ENCODE measurements at regions not wholly inside any gene's neighbourhood (a gene's known extent, or its start where the extent isn't known, plus 50 kb on each side); places are given as distances from the start of the nearest gene placed in this dataset.
"Not testable (repeated sequence)": the region's sequence is repeated elsewhere in the genome, so short reads cannot be mapped to it uniquely, and the experiment has no call there.

DNA sequence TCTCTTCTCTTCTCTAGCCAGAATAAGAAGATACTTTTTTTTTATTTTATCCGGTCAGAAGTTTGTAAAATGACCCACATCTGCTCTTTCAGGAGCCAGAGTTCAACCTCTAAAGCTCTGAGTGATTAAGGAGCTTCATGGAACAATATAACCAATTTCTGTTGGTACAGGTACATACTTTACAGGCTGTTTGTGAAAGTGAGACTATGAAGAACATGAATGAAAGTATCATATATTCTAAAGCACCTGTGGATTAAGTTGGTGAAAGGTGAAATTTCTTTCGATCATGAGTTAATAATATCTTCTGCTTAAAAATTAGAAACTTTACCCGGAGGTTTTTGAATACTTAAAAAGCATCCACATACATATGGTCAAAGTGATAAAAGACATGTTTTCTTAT lies 65.2 kb downstream of the DMRT2 start:
- no peak for DNase-seq

DNA sequence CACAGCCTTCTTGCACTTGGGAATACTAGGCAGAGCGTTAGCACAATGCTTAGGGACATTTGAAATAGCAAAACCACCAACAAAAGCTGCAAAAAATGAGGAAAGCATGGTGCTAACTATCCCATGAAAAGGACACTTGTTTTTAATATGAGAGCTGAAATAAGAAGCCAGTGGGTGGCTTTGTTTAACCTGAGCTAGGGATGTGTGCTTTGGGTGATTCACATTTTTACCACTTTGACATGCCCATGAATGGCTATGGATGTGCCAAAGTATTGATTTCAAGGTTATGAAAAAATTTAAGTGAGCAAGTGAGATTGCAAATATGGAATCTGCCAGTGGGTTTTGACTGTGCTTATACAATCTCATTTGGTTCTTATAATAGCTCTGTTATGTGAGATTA lies 67.3 kb downstream of the DMRT2 start:
- no peak for DNase-seq

DNA sequence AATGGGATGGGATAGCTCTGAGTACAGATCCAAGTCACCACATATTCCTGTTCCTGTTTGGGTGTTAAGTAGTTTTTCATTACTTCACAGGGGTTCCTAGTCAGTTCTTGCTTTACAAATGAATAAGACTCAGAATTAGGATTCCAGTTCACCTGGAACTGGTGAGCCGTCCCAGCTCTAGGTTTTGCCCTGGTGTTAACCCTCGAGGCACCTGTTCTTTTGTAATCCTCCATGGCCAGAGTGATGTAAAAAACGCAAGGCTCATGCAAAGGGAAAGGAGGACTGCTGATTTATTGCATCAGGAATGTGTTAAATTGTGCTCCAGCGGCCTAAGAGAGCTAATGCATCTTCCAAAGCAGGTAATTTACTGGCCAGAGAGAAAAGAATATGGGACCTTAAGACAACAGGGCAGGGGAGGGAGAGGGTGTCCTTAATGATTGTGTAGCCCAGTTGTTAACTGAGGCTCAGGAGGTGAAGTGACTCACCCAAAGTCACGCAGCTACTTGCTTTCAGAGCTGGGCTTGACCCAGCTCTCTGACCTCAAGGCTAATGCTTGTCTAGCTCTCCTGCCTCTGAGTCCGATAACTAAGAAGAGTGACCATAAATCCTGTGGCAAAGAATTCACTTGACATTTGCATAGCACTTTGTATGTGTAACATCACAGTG lies 70.5 kb downstream of the DMRT2 start:
- DNase-seq: no peak

DNA sequence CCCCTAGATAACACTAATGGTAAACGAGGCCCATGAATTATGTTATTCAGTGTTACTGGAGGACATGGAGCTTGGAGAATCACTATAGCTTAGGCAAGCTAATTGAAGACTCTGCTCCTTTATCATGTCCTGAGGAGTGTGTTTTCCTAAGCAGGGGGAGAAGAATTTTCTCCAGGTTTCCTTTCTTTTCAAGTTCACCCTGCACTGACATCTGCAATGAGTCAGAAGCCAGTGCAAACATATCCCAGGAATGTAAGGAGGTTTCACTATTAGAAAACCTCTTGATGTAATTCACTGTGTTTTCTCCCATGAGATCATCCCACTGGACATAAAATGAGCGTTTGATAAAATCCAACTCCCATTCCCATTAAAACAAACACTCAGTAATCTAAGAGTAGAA lies 75.6 kb downstream of the DMRT2 start:
- DNase-seq: no peak

DNA sequence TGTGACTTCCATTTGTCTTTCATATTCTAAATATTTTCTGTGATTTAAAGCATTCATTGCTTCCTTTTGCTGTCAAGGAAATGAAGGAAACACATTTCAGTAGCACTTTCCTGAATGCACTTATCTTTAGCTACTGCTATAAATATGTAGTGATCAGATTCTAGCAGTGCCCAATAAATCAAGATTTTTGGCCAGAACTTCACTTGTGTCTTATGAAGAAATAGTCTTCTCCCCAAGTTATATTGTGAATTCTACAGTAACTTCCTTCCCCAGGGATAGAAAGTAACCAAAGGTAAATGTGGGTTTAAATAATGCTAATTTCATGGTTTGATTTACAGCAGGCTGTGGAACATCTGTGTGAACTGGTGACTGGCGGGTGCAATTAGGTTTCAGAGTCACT lies 77.9 kb downstream of the DMRT2 start:
- DNase-seq: no peak

DNA sequence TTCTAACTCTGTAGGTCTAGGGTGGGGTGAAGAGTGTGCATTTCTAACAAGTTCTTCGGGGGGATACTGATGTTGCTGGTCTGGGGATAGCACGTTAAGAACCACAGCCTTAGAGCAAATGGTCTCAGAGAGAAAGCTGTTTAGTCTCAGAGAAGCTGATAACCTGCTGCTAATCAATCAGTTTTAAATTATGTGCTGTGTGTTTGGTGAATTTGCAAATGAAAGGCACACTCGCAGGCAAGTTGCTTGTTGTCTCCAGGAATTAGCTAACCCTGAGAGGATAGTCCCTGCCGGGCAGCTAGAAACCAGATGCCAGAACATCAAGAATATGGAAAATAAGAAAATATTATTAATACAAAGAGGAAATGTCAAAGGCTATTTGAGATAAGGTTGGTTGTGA lies 79.2 kb downstream of the DMRT2 start:
- DNase-seq: no peak

DNA sequence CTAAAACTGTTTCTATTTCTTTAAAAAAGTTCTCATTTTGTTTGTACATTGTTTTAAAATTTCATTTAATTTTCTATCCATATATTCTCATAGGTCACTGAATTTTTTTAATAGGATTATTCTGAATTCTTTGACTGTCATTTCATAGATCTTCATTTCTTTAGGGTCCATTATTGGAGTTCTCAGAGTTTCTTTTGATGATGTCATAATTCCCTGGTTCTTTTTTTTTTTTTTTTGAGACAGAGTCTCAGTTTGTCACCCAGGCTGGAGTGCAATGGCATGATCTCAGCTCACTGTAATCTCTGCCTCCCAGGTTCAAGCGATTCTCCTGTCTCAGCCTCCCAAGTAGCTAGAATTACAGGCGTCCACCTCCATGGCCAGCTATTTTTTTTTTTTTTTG lies 89.9 kb downstream of the DMRT2 start:
- no peak for DNase-seq

DNA sequence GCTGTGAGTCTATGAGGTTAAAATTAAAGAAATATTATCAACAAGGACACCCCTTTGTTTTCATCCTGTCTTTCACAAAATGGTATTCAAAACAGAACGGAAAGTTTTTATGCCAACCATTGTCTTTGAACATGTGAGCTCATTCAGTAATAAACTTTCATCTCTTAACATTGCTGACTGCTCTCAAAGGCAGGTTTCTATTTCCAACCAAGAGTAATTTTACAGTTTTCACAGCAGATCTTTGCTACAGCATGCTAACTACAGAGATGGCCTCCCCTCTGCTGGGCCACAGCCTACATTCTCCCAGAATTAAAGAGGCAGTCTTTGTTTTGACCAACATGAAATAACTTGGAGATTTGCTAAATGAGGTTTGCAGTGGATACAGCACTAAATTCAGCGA lies 101.5 kb downstream of the DMRT2 start:
- no peak for DNase-seq

DNA sequence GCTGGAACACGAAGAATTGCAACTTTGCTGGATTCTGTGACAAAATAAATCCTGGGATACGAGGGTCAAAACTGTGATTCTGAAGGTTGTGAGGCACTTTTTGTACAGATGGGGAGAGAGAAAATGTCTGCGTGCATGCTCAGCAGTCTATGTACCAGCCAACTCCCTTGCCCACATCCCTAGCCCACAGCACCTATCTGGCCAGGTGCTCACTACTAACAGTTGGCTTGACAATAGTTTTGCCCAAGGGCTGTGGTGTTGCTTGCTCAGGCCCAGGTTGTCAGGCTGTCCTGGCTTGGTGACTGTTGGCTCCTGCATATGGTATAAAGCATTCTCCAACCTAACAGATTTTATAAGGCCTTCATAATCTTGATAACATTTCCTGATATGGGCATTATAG lies 102.0 kb downstream of the DMRT2 start:
- DNase-seq: no peak

DNA sequence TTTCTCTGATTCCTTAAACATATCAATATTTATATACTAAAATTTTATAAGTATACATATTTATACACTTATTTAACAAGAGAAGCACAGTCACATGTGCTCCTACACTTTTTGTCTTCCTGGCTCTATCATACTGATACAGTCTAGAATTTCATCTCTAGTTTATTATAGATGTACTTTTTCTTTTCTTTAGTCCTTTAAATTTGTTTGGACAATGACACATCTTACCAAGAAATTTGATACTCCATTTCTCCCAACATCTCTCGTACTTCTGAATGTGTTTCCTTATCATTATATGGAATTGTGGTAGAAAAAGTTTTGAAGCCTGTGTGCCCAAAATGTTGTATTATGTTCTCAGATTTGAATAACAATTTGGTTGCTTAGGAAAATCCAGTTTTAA lies 104.6 kb downstream of the DMRT2 start:
- DNase-seq: no peak

DNA sequence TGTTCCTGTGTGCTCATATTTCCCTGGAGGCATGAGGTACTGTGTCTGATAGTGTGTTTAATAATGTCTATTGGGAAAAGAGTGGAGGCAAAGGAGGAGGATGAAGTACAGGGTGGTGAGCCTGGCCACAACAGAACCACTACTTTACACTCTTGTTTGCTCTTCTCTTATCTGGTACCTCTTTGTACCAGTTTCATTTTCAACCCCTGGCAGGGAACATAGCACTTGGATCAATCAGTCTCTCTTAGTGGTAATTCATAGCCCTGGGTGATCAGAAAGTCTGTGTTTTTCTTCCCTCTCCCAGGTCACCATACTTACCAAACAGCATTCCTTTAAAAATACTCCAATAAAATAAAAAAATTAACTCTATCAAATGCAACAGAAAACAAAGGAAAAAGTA lies 105.4 kb downstream of the DMRT2 start:
- DNase-seq: no peak

DNA sequence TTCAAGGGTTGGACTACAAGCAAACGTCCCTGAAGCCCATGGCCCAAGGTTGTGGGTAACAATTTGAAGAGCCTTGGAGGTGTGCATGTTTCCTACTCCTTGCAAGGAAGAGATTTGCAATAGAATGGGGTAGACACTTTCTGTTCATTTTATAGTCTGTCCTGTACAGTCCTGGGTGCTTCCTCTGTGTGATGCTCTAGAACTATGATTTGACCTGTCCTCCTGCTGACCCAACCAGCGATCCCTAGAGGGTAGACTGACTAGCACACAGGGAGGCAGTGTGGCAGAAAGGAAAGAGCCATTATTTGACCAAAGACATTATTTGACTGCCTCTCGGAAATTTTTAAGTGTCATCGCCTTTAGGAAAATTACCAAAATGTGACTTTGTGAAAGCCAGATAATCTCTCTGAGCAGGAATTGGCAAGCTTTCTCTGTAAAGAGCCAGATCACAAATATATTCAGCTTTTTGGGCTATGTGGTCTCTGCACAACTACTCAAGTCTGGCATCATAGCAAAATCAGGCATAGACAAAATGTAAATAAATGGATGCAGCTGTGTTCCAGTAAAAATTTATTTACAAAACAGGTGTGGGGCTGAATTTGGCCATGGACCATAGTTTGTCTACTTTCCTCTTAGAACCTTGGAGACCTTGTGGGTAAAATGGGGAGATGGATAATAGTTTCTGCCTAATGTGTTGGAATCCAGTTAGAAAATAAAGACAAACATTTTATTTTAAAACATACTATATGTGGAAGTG lies 106.8 kb downstream of the DMRT2 start:
- DNase-seq: no peak

DNA sequence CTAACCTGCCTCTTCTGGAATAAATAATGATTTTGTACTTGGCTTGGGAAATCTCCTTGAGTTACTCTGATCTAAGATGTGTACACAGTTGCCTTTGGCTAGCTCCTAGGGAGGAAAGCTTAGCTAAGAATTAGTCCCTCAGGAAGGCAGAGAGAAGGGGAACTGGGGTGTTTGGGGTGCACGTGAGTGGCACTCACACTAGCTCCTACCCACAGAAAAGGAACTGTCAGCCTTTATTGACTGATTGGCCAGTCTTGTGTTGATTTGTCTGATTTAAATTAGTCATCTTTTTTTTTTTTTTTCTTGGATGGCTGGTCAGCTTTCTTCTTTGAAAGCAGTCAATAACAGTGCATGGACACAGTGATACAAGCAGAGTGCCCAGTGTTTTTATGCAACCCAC lies 107.7 kb downstream of the DMRT2 start:
- no peak for DNase-seq

DNA sequence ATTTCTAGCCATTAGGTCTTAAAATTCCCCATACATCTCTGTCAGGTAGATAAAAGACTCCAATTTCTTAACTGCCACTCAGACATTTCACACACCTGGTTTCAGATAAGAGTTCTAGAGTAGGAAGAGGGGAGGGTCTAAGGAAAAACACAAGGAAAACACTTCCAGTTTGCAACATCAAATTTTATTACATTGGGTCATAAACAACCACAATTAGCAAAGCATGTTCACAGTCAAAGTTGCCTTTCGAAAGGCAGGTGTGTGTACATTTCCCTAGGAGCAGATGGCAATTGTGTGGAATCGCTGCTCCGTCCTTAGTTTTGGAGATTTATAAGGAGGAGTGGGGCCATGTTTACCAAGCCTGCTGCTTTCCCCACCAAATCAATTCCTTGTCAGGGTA lies 120.8 kb downstream of the DMRT2 start:
- peak; percentile 34 for DNase-seq

DNA sequence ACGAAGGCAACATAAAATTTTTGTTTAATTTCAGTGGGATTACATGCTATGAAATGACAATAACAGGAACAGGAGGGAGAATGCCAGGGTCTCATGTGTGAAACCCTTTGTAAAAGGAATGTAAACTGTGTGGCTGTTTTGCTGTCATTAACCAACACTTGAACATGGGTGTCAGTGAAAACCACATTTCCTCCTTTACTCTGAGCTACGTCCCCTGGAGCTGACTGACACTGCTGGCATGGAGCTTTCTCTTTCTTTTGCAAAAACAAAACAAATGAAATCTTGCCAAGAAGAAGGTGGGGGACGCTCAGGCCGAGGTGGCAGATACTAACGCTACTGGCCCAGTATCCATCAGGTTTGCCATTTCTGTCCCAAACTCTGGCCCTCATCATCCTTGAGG lies 121.4 kb downstream of the DMRT2 start:
- no peak for DNase-seq

DNA sequence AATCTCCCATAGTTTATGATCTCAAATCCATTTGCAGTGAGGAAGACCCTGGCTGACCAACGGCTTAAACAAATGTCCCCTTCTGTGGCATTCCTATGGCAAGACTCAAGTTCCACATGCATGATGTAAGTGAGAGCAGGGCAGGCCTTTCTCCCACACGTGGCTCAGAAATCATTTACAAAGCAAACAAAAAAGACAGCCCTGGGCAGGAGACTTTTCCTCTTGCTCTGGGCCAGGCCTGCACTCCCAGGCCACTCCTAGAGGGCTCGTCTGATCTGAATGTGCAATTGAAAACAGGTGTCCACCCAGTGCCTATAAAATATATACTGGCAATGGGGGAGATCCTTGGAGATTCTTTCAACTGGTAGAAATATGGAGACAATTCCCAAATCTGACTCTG lies 123.1 kb downstream of the DMRT2 start:
- no peak for DNase-seq

DNA sequence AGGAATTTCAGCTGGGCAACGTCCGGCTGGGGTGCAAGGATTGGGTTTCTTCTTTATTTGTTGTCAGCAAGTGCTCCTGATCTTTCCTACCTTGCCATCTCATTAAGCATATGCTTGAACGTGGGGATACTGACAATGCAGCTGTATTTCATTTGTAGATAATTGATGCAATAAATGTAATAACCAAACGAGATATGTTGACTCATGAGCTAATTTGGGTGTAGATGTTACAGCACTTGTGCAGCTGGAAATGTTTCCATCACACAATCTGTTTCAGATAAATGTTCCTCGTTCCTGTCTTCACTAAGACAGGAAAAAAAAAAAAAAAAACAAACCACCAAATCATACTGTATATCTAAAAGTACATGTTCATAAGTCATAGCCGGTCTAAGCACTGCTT lies 123.8 kb downstream of the DMRT2 start:
- DNase-seq: peak; percentile 13

DNA sequence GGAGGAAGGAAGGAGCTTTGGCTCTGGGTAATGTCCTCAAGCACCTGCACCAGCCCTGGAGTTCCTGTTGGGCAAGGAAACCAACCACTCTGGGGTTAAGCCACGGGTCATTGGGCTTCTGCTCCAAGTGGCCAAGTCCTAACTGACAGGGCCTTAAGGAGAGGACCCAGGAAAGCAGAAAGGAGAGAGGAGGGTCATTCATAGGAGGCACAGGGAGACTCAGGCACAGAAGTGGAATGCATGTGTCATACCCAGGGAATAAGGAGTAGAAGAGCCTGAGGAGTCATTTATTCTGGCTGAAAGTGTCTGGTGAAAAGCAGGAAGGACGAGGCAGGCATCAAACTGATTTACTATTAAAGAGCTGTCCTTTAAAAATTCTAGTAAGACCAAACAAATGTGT lies 129.2 kb downstream of the DMRT2 start:
- DNase-seq: no peak

DNA sequence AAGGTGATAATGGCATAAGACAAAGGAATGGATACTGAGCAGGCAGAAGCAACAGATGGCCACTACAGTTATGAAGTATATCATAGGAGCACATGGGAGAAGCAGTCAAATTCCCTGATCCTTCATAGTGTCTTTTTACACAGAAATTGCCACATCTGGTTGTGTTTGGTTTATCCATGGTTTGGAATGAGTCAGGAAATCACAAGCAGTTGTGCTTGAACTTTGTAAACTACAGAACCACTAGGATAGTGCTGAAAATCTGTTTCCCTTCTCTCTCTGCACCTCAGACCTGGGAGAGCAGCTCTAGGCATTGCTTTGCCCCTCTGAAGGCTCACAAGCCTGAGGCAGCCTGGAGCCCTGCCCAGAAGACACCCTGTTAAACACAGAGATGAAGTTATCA lies 134.0 kb downstream of the DMRT2 start:
- DNase-seq: no peak

DNA sequence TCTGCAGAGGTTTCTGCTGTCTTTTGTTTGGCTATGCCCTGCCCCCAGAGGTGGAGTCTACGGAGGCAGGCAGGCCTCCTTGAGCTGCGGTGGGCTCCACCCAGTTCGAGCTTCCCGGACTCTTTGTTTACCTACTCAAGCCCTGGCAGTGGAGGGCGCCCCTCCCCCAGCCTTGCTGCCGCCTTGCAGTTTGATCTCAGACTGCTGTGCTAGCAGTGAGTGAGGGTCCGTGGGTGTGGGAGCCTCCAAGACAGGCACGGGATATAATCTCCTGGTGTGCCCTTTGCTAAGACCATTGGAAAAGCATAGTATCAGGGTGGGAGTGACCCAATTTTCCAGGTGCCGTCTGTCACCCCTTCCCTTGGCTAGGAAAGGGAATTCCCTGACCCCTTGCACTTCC lies 137.0 kb downstream of the DMRT2 start:
- not testable (repeated sequence) for DNase-seq

DNA sequence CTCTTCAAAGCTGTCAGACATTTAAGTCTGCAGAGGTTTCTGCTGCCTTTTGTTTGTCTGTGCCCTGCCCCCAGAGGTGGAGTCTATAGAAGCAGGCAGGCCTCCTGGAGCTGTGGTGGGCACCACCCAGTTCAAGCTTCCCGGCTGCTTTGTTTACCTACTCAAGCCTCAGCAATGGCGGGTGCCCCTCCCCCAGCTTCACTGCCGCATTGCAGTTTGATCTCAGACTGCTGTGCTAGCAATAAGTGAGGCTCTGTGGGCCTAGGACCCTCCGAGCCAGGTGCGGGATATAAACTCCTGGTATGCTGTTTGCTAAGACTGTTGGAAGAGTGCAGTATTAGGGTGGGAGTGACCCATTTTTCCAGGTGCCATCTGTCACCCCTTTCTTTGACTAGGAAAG lies 145.5 kb downstream of the DMRT2 start:
- DNase-seq: not testable (repeated sequence)

DNA sequence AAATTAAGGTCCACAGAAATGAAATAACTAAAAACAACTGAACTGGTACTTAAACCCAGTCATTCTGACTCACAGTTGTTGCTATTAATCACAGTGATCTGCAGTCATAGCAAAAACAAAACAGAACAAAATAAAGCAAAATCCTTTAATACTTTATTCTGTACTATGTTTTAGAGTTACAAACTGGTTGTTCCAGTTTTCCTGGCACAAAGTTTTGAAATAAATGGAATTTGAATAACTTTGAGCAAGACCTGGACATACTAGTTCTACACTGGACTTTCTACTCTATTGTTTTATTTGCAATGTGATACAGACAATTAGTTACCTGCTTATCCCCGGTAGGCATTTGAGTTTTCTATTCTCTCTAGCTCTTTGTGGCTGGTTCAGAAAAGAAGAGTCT lies 147.9 kb downstream of the DMRT2 start:
- no peak for DNase-seq

DNA sequence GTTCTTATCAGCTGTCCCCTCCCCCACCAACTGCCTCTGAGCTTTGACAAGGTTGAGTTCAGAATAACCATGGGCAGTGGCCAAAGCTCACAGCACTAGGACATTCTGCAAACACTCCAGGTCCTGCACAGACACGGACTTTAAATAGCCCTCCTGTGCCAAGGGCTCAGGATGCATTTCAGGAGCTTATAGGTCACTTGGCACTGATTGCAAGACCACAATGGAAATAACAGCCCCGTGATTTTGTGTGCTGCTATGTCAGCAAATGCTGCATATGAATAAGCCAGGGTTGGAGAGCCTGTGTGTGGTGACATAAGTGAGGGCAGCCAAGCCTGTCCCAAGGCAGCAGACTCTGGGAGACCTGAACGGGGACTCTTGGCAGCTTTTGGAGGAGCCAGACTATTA lies 150.7 kb downstream of the DMRT2 start:
- DNase-seq: no peak

DNA sequence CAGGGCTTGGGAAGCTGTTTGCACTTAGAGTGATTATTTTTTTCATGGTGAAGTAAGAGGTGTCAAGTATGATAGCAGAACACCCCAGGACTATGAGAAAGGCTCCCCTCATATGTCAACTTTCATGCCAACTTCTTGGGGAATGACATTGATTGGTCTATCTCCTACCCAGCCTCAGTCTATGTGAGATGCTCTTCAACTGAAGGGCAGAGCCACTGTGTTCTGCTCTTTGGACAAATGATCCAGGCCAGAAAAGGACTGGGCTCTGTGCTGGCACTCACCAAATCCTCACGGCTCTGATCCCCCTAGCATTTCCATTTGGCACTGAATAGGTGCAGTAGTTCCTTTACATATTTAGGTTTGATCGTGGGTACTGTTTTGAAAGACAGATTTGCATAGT lies 151.1 kb downstream of the DMRT2 start:
- DNase-seq: no peak

DNA sequence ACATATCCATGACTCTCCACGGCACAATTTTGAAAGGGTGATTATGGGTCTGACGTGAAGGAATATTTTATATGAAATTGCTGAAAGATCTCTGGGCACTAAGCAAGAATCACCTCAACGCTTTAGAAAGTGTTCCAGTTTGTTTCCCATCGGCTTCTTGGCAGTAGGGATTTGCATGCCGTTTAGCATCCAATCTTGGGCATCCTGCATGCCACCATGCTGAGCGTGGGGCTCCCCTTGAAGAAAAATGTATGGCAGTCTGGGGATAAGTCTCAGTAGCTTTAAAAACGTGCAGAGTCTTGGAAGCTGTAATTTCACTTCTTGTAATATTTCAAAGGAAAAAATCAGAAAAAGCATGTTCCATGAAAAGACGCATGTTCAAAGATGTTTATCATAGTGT lies 151.7 kb downstream of the DMRT2 start:
- DNase-seq: no peak
